ENCODE measurements at regions not wholly inside any gene's neighbourhood (a gene's known extent, or its start where the extent isn't known, plus 50 kb on each side); places are given as distances from the start of the nearest gene placed in this dataset.
A peak's percentile ranks its signal among the peaks of the same experiment; 100 is the strongest.

DNA sequence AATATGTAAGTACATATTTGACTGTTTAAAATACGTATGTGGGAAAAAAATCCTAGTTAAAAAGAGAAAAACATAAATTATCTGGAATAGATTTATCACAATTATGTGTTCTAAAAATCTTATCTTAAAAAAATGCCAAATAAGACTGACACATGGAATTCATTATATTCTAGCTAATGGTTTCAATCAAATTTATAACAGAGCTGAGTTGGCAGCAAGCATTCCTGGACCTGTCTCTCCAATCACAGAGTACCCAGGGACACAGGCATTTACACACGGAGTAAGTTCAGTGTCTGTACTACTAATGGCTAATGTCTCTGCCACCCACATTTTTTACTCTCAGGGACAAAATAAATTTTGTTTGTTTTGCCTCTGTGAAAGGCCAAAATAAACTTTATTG, 122.3 kb downstream of the RPS12 start:
- no peak for DNase-seq (ENCODE audit: low spot score)

DNA sequence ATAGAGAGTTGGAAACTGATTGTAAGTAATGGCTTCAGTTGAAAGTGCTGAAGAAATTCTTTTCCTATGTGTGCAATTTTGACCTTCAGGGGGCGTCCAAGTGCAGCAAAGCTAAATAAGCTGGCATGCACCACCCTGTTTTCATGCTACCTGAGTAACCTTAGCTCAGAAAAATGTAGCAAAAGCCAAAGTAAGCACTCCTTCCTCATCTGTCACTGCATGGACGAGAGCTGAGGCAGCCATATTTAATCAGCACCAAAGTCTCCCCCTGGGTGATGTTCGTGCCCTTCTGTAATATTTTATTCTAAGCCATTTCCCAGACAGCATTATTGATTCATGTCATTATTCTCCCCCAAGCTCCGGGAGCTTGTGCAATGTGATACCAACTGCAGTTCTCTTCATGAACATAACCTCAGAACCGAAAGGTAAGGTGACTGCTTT, 123.1 kb downstream of the RPS12 start:
- peak; percentile 35 for DNase-seq (ENCODE audit: low spot score)

DNA sequence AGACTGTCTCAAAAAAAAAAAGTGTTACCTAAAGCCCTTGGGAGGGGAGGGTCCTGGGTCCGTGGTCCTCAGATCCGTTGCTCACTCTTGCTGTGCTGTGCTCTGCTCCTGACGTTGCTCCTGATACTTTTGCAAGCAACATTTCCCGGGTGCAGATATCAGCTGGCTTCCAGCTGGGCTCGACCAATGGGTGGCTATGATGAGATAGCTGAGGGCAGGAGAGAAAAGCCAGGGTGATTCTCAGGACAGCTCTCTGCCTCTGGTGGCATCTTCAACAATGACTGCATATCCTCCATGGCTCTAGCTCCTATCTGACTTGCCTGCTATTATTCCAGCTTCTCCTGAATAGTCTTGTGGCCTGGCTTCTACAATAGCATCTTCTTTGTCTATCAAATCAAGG, 134.5 kb downstream of the RPS12 start:
- no peak for DNase-seq (ENCODE audit: low spot score)

DNA sequence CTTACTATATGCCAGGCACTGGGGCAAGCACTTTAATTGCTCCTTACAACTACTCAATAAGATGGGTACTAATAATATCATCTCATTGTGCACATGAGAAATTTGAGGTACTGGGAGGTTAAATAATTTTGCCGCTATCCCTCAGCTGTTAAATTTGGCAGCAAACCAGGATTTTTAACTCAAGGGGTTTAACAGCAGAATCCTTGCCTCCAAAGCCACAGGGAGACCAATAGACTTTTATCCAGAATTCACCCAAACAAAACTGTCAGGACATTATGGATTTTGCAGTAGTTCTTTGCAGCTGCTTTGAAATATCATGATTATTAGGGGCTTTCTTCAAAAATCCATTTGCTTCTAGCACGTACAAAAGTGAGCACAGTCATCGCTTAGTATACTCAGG, 136.2 kb downstream of the RPS12 start:
- DNase-seq (ENCODE audit: low spot score), result no peak

DNA sequence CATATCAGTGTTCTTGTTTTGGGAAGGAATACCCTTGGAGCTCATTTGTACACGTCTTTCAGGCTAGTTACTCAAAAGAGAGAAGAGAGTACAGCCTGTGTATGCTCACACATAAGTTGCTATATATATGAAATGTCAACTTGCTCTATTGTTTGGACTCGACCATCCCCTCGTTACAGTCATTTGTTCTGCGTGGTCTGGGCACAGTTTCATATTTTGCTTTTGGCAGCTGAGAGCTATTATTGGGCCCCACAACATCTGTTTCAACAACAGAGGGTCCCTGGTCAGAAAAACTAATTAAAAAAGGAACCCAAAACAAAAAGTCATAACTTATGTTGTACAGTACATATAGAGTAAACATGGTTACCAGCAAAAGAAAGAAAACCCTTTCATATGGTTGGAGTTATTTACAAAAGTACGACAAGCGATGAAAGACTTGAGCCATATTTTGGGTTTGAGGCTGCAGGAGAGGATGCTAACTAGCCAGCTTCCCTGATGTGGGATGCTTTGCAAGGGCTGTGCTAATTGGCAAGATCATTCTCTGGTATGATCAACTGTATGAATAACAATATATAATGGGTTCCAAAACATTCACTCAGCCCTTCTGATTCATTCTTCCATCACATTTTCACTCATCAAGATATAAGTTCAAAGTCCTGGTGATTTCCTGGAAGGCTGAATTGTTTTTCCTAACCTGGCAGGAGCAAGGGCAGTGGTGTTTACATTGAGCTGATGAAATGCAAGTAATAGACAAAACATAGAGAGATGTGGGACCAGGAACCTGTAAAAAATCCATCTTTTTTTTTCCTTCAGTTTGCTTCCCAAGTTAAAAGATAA, 137.9 kb downstream of the RPS12 start:
- no peak for DNase-seq (ENCODE audit: low spot score)

DNA sequence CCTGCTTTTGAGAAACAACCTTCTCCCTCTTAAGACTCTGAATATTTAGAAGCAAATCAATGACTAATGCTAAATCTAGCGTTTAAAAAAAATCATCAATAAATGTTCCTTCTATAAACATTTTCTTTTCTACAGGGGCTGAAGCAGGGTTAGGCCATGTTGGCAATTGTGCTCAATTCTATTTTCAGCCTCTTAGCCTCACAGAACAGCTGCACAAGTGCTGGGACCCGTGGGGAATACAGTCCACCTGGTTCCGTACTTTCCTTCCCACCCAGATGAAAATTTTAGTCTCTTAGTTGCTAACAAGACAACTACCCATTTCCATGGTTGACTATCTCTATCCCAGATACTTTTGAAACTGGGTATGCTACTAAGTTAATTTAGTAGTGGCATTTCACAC, 138.6 kb downstream of the RPS12 start:
- DNase-seq (ENCODE audit: low spot score), result no peak

DNA sequence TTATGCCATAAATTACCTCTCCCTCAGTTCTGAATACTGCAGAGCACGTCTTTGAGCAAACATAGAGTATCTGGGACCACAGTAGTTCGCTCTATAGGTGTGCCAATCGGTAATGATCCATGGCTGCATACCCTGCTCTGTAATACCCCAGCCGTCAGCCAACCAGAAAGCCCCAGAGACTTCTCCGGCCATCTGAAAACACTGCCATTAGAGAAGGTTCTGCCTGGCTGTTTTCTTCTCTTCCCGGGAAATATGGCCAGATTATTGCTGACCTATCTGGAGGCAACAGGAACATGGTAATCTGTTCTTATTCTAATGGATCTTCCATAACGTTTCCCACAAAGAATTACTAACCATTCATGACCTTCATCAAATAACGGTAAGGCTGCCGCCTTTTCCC, 139.9 kb downstream of the RPS12 start:
- DNase-seq (ENCODE audit: low spot score), result no peak

DNA sequence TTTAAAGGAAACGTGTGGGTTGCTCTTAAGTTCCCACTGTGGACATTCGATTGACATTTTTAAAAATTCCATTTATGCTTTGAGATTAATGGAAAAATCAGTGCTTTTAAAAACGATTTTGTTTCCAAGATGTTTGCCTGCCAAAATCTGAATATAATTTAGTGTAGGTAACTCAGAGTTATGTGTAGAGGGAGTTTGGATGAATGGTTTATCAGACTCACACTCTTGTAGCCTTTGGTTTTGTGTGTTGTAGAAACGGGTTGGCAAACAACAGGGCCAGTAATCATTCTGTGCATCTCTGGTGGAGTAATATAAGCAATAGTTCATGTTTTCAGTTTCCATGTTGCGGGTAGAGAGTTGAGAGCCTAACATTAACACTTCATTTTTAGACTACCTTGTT, 140.6 kb downstream of the RPS12 start:
- no peak for DNase-seq (ENCODE audit: low spot score)

DNA sequence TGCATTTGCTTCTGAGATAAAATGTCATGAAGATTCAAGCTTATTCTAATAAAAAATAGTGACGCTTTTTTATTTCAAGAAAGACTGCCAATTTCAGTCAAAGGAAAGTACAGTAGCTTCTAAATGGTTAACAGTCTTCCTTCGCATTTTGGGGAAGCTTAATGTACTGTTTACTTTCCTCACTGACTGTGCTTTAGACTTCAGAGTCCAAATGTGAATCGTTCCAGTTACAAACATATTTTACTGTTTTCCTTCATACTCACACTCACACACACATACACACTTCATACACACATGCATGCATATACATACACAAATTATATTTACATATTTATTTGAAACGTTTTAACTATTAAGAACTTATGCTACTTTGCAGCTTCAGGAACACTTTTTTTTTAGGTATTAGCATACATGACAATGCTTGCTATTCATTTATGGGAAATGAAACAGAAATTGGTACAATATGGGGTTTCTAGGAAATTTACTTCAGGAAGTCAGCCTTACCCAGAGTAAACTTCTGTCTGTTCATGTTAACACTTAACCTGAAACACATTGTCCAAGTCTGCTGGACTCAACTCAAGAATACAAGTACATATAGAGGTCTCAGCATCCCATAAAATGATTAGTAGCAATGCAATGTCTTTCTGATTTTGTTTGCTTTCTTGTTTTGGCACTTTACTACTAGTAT, 145.4 kb downstream of the RPS12 start:
- no peak for DNase-seq (ENCODE audit: low spot score)

DNA sequence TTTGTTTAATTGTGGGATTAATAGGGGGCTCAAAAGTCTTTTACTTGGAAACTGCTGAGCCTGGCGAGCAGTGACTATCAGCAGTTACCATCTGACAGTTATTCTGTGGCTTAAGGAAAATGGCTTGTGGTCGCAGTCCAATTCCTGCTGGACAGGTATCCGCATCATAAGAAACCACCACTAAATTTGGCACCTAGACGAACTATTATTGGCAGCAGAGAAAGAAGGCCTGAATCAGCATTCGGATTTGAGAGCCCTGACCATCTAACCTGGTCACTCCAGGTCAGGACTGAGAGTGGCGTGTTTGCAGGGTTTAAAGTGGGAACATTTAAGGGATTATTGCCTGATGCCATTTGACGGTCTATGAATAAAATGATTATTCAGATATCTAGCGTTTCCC, 146.4 kb downstream of the RPS12 start:
- no peak for DNase-seq (ENCODE audit: low spot score)

DNA sequence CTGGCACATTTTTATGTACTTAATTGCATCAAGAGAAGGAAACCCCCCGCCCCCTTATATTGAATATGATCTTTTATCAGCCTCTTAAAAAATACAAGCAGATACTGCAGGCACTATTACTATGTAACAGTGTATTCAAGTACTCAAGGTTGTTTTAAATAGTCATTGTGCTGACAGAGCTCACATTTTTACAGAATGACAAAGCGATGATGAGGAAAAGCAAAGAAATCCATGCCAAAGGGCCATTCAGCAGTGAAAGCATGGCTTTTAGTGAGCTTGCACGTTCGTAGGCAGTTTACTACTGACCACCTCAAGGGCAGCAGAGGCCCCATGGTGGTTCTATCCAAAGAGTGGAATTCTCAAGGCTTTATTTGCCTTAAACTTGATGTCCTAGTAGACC, 146.8 kb downstream of the RPS12 start:
- no peak for DNase-seq (ENCODE audit: low spot score)

DNA sequence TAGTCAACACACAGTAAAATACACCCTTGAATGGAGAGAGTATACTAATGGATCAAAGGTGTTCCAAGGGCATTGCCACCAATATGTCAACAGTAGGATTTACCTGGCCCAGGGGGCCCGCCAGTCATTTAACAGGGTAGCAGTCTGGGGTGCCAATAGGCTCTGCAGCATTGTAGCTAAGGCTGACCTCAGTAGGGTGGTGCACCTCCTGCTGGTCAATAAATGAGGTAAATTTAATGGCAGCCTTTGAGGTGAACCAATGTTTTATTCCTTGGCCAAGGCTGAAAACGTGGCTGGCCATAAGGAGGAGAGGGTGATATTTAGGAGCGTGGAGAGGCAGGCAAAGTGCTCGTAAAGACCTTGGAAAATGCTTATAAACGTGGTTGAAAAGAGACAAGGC, 147.2 kb downstream of the RPS12 start:
- no peak for DNase-seq (ENCODE audit: low spot score)

DNA sequence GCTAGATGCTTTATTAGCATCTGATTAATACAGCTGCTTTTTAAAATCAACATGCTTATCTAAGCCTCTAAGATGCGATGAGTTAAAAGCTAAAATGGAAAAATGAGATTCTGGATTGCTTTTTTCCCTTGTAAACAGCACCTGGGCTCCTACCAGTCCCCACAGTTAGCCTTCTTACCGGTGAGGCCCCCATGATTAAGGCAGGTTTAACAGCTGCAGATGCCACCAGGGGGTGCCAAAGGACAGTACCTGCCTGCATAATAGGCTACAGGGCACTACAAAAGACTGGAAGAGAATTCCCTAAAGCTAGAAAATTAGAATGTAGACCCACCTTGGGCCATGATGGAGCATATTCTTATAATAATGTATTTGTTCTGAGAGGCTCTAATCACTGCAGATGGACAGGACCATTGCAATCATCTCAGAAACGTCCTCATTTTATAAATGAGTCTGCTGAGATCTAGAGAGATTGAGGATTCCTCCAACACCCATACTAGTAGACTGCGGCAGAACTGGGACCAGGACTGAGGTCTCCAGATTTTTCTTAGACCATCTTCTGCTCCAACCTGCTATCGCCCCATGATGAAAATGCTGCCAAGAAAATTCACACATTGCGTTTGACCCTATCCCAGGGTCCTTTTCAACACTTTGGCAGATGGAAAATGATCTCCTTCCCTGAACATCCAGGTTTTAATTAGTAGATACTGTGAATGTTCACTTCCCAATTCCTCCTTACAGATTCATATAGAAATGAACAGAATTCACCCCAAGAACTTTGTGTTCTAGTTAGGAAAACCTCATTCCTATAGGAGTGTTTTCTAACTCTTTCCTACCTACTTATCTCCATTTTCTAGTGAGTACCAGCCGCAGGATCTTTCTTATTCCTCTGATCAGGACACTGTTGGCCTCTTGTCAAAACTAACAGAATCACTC, 148.8 kb downstream of the RPS12 start:
- DNase-seq (ENCODE audit: low spot score), result peak; percentile 60

DNA sequence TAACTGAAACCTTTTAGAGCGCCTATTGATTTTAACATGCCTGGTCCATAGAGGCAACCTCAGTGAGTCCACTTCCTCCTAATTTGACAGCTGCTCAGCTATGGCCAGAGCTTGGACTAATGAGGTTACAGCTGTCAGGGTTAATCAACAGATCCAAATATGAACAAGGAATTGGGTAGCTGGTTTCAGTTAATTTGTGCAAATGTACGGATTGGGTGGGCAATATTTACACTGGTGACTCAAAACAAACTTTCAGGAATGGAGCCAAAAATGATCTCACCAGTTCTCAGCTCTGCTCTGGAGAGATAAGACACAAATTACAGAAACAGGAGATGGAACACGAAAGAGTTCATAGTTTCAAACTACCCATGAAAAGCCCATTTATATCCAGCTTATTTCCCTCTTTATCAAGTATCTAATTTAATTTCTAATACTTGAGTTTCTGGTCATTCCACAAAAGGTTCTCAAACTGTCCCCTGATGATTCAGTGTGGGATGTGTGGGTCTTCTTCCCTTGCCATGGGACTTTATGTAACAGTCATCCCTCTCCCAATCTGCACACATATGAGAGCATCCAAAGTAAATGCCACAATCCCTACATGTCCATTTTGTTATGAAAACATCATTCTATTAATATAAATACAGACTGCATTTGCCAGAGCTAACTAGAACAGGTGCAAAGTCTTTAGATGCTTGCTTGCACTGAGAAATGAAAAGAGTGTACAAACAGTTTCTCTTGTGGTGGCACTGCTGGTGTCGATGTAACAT, 149.9 kb downstream of the RPS12 start:
- DNase-seq (ENCODE audit: low spot score), result no peak

DNA sequence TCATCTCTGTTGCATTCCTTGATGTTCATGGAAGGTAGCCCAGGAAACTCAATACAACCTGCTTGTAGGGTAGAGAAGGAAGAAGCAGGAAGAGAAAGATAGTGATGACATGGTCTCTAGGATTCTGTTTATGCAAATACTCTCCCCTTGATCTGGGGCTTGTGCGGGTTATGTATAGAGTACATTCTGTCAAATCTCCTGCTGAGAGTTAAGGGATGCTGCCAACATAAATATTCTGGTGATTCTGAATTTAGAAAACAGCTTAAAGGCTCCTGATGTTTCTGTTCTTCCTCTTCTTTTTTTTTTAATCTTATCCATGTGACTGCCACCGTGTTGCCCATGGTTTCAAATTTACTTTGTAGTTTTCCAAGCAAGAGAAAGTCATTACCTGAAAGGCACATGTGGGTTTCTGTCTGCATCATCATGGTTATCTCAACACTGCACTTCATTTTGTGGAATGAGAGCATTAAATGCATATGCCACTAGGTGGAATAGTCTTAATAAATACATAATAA, 150.6 kb downstream of the RPS12 start:
- DNase-seq (ENCODE audit: low spot score), result no peak

DNA sequence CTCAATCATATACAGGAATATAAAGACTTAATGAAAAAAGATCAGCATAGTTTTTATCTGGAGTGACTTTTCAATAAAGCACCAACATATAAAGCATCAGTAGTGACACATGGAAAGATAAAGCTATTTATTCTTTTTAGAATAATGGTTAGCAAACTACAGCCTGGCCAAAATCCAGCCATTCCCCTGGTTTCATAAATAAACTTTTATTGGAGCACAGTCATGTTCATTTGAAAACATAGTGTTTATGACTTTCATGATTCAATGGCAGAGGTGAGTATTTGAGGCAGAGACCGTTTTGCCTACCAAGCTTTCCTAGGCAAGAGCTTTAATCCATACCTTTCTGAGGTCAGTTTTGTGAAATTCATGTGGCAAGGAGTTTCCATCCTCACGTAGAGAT, 153.5 kb downstream of the RPS12 start:
- no peak for DNase-seq (ENCODE audit: low spot score)

DNA sequence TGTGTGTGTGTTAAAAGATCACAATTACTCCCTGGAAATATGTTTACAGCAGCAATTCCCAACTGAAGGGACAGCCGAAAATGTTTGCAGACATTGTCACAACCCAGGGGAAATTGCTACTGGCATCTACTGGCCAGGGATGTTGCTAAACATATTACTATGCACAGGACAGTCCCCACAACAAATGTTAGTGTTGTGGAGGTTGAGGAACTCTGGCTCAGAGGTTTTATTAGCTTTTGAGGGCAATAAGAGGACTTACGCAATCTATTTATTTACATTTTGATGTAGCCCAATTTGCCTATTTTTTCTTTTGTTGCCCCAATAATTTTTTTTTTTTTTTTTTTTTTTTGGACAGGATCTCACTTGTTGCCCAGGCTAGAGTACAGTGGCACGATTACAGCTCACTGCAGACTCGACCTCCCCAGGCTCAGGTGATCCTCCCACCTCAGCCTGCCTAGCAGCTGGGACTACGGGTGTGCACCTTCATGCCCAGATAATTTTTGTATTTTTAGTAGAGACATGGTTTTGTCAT, 154.1 kb downstream of the RPS12 start:
- no peak for DNase-seq (ENCODE audit: low spot score)

DNA sequence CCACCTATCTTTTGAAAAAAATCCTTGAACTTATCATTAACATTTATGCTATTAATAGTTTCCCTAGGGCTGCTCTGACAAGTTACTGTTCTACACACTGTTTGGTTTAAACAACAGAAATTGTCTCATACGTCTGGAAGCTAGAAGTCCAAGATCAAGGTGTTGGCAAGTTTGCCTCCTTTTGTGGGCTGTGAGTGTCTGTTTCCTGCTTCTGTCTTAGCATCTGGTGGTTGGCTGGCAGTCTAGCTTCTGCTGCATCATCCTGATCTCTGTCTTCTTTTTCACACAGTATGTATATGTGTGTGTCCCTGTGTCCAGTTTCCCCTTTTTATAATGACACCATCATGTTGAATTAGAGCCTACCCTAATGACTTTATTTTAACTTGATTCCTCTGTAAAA, 154.8 kb downstream of the RPS12 start:
- DNase-seq (ENCODE audit: low spot score), result no peak

DNA sequence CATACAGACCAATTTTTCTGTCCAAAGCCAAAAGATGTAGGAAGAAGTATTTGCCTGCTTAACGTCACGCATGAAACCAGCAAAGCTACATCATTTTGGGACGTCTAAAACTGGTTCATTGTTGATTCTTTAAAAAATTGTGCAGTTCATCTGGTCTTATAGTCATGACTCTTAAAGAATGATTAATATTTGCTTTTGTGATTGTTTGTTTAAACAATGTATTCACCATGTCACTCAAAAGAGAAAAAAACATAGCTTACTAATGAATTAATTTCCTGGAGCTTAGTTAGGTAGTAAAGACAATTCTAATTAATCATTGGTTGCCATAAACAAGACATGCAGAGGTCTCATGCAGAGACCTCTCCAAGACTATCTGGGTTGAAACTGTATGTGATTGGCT, 157.3 kb downstream of the RPS12 start:
- DNase-seq (ENCODE audit: low spot score), result no peak

DNA sequence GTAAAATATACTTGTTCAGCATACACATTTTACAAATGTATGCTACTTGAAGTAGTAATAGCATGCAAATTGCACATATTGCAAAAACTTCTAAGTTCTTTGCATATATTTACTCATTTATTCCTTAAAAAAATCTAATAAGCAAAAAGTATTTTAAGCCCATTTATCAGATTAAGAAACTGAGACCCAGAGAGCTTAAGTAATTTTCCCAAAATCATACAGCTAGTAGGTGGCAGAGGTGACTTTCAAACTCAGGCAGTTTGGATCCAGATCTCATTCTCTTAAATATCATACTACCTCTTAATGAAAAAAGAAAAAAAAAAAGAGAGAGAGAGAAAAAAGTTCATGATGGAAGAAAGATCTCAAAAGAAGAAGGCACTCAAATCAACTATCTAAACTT, 157.9 kb downstream of the RPS12 start:
- no peak for DNase-seq (ENCODE audit: low spot score)

DNA sequence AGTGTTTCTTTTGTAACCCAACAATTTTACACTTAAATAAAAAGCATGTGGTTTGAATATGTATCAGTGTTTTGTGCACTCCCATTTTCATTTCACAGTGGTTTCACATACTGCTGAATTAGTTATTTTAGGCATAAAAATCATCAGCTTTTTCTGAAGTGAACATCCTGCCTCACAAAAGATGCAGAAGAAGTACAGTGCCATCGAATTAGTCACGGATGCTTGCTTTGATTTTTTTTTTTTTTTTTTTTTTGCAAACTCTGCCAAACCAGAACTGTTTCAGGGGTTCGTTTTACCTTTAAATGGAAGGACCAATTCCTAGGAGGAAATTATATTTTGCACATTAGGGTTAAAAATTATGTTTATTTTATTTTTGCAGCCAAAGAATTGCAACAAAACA, 158.6 kb downstream of the RPS12 start:
- DNase-seq (ENCODE audit: low spot score), result no peak
